Epithelial cell of proximal tubule (primary cell): ENCODE measurements at regions not wholly inside any gene's neighbourhood (a gene's known extent, or its start where the extent isn't known, plus 50 kb on each side); places are given as distances from the start of the nearest gene placed in this dataset.

Source experiments
- DNase-seq: peaks from one replicate; pipeline ENCODE4 v3.0.0-alpha.2; 2011; ENCODE audit warnings: low read depth
- H3K4me3 ChIP-seq: 2 replicates; pipeline ENCODE4 v1.5.1; 2011; ENCODE audit warnings: low read depth, mild to moderate bottlenecking, low read length
- CTCF ChIP-seq: conservative IDR thresholded peaks from 2 replicates; pipeline ENCODE4 v1.5.1; 2012; ENCODE audit warnings: low read depth, mild to moderate bottlenecking, low read length

- DNase-seq, result no peak
- no peak overlapping the region for H3K4me3 ChIP-seq
- no peak for TF ChIP-seq CTCF
Observed at GRCh38 chr11:134532921-134533421, 120.9 kb upstream of the B3GAT1 start.

- no peak for TF ChIP-seq CTCF
- H3K4me3 ChIP-seq, result no peak overlapping the region
- DNase-seq, result no peak
Observed at GRCh38 chr11:134532131-134532920, 120.3 kb upstream of the B3GAT1 start.

GRCh38 chr11:134531327-134532130, 119.5 kb upstream of the B3GAT1 start:
- no peak for DNase-seq
- no peak for TF ChIP-seq CTCF

GRCh38 chr11:134530636-134531326, 118.7 kb upstream of the B3GAT1 start:
- no peak overlapping the region for H3K4me3 ChIP-seq
- no peak for DNase-seq
- no peak for TF ChIP-seq CTCF

More at GRCh38 chr11:134531327-134532130, 119.5 kb upstream of the B3GAT1 start:
- no peak overlapping the region for H3K4me3 ChIP-seq

- DNase-seq, result no peak
- no peak overlapping the region for H3K4me3 ChIP-seq
- TF ChIP-seq CTCF, result no peak
Observed at GRCh38 chr11:134529212-134530096, 117.4 kb upstream of the B3GAT1 start.

GRCh38 chr11:134528453-134528852, 116.4 kb upstream of the B3GAT1 start:
- DNase-seq, result no peak
- H3K4me3 ChIP-seq, result no peak overlapping the region
- TF ChIP-seq CTCF, result no peak
